DMS153 treated with DMSO at 0.1 percent for 48 hours (cell line): ENCODE measurements at regions not wholly inside any gene's neighbourhood (a gene's known extent, or its start where the extent isn't known, plus 50 kb on each side); places are given as distances from the start of the nearest gene placed in this dataset.

Source experiments
- DNase-seq: peaks from one replicate; lab custom pipeline; 2025; ENCODE audit not compliant: unreplicated experiment; lab: John Stamatoyannopoulos, UW

- no peak for DNase-seq
Observed at GRCh38 chr3:147582642-147583041, 173.5 kb downstream of the ZIC1 start.

- no peak for DNase-seq
Observed at GRCh38 chr3:147589016-147589415, 179.9 kb downstream of the ZIC1 start.

GRCh38 chr3:147604136-147604535 is 195.0 kb downstream of the ZIC1 start:
- DNase-seq = no peak

- no peak for DNase-seq
Observed at GRCh38 chr3:147613725-147614124, 204.6 kb downstream of the ZIC1 start.

- DNase-seq = no peak
Observed at GRCh38 chr3:147614210-147614609, 205.0 kb downstream of the ZIC1 start.

GRCh38 chr3:147615035-147615434 is 205.9 kb downstream of the ZIC1 start:
- DNase-seq = no peak

- peak; percentile 4 for DNase-seq
Observed at GRCh38 chr3:147616998-147617619, 207.9 kb downstream of the ZIC1 start.

- DNase-seq = no peak
Observed at GRCh38 chr3:147618691-147619090, 209.5 kb downstream of the ZIC1 start.

GRCh38 chr3:147619921-147620560 is 210.9 kb downstream of the ZIC1 start:
- DNase-seq = no peak

GRCh38 chr3:147620906-147621305 is 211.7 kb downstream of the ZIC1 start:
- no peak for DNase-seq

- no peak for DNase-seq
Observed at GRCh38 chr3:147630921-147631415, 221.8 kb downstream of the ZIC1 start.

- no peak for DNase-seq
Observed at GRCh38 chr3:147640781-147641180, 231.6 kb downstream of the ZIC1 start.

- DNase-seq = no peak
Observed at GRCh38 chr3:147645761-147646160, 236.6 kb downstream of the ZIC1 start.

- no peak for DNase-seq
Observed at GRCh38 chr3:147649475-147649874, 240.3 kb downstream of the ZIC1 start.

- DNase-seq = no peak
Observed at GRCh38 chr3:147651107-147651778, 242.1 kb downstream of the ZIC1 start.

- no peak for DNase-seq
Observed at GRCh38 chr3:147652651-147653366, 243.6 kb downstream of the ZIC1 start.

- DNase-seq = no peak
Observed at GRCh38 chr3:147653367-147653923, 244.3 kb downstream of the ZIC1 start.

- DNase-seq = no peak
Observed at GRCh38 chr3:147654827-147655226, 245.7 kb downstream of the ZIC1 start.

- no peak for DNase-seq
Observed at GRCh38 chr3:147655236-147655635, 246.1 kb downstream of the ZIC1 start.

- no peak for DNase-seq
Observed at GRCh38 chr3:147656023-147656422, 246.9 kb downstream of the ZIC1 start.

GRCh38 chr3:147661916-147662315 is 252.8 kb downstream of the ZIC1 start:
- DNase-seq = no peak
